Loucy (cell line): ENCODE measurements at regions not wholly inside any gene's neighbourhood (a gene's known extent, or its start where the extent isn't known, plus 50 kb on each side); places are given as distances from the start of the nearest gene placed in this dataset.

Experiments
- EZH2phosphoT487 ChIP-seq: fragments of 200-600 bp; IDR thresholded peaks from 2 replicates; pipeline ENCODE4 v1.6.1; 2018; ENCODE audit warnings: antibody characterized with exemption, mild to moderate bottlenecking, moderate library complexity, borderline replicate concordance
- TF ChIP-seq, protein P1 (sequence below): fragments of 200-600 bp; sonication (generic); conservative IDR thresholded peaks from 2 replicates; pipeline ENCODE4 v1.5.1; 2014; ENCODE audit warnings: mild to moderate bottlenecking, antibody characterized with exemption, low read length

DNA sequence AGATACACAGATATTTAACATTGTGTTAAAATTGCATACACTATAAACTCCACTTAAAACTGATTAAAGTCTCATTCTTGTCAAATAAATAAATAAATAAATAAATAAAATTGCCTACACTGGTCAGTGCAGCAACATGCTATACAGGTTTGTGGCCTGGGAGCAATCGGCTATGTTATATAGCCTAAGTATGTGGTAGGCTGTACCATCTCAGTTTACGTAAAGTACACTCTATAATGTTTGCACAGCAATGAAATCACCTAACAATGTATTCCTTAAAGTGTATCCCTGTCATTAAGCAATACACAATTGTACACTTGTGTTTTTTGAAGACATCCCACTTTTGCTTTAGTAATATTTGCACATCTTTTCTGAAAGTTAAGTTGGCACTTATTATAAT is 337.7 kb upstream of the SETBP1 start:
- TF ChIP-seq, protein P1, sequence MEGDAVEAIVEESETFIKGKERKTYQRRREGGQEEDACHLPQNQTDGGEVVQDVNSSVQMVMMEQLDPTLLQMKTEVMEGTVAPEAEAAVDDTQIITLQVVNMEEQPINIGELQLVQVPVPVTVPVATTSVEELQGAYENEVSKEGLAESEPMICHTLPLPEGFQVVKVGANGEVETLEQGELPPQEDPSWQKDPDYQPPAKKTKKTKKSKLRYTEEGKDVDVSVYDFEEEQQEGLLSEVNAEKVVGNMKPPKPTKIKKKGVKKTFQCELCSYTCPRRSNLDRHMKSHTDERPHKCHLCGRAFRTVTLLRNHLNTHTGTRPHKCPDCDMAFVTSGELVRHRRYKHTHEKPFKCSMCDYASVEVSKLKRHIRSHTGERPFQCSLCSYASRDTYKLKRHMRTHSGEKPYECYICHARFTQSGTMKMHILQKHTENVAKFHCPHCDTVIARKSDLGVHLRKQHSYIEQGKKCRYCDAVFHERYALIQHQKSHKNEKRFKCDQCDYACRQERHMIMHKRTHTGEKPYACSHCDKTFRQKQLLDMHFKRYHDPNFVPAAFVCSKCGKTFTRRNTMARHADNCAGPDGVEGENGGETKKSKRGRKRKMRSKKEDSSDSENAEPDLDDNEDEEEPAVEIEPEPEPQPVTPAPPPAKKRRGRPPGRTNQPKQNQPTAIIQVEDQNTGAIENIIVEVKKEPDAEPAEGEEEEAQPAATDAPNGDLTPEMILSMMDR: no peak
- TF ChIP-seq EZH2phosphoT487: no peak
